Prostate gland (tissue), 2 donors: ENCODE measurements at regions not wholly inside any gene's neighbourhood (a gene's known extent, or its start where the extent isn't known, plus 50 kb on each side); places are given as distances from the start of the nearest gene placed in this dataset.

ENCODE experiments used
- DNase-seq: peaks from one replicate; pipeline ENCODE4 v3.0.0-alpha.2; 2019; ENCODE audit warnings: low spot score
- H3K27ac ChIP-seq, 2 donors: fragments of 200-600 bp; sonication (generic); 2 replicates each; pipeline ENCODE4 v1.5.1; 2017 to 2019
- H3K27me3 ChIP-seq: fragments of 200-600 bp; sonication (generic); replicated peaks from 2 replicates; pipeline ENCODE4 v1.5.1; 2019; ENCODE audit not compliant: insufficient read depth
- H3K36me3 ChIP-seq, 2 donors: fragments of 200-600 bp; sonication (generic); 1 replicate in 1 of 2; 2 replicates in 1 of 2; pipeline versions ENCODE4 v1.5.1 to v1.8.1; 2017 to 2019
- H3K4me1 ChIP-seq: fragments of 200-600 bp; sonication (generic); replicated peaks from 2 replicates; pipeline ENCODE4 v1.5.1; 2019
- H3K4me3 ChIP-seq, 2 donors: fragments of 200-600 bp; sonication (generic); 2 replicates each; pipeline ENCODE4 v1.5.1; 2017 to 2019
- H3K9me3 ChIP-seq: fragments of 200-600 bp; sonication (generic); 2 replicates; pipeline ENCODE4 v1.5.1; 2017
- CTCF ChIP-seq, 4 experiments: fragments of 200-600 bp in 2 of 4; fragments of 450-650 bp in 2 of 4; sonication (generic) in 2 of 4; IDR thresholded peaks; 1 replicate in 3 of 4; 2 replicates in 1 of 4; pipeline ENCODE4 v1.5.1; 2016 to 2019; ENCODE audit warnings: antibody characterized with exemption in 4 of 4, mild to moderate bottlenecking in 2 of 4, moderate library complexity in 2 of 4
- POLR2A ChIP-seq: fragments of 450-650 bp; IDR thresholded peaks from one replicate; pipeline ENCODE4 v1.6.1; 2016; ENCODE audit warnings: antibody characterized with exemption, mild to moderate bottlenecking
- POLR2AphosphoS5 ChIP-seq: sonication (generic); formaldehyde crosslinking; IDR thresholded peaks from one replicate; pipeline ENCODE4 v1.6.1; 2017; ENCODE audit warnings: antibody characterized with exemption
- WGBS: methylation state at CpG from one replicate; pipeline ENCODE4 v1.1.5; 2018; 5-methylcytosine and 5-hydroxymethylcytosine counted together
- intact Hi-C: fragments of 100-400 bp; cut with DNase I; formaldehyde crosslinking; loops from one replicate; pipeline ENCODE4 v1.14.2; 2022

- H3K27ac ChIP-seq = no peak overlapping the region
- WGBS = 17% methylated on average over 1 of the region's 1 CpG
- H3K4me3 ChIP-seq = no peak overlapping the region
- no peak for DNase-seq
- no peaks in the 10 kb centered on the region for H3K9me3 ChIP-seq
- H3K36me3 ChIP-seq = no peaks in the 10 kb centered on the region
- no peaks in the 10 kb centered on the region for H3K27me3 ChIP-seq
- no peaks in the 10 kb centered on the region for H3K4me1 ChIP-seq
- intact Hi-C loops = no loop called here
- TF ChIP-seq CTCF (IDR thresholded peaks at IDR 0.05) (peak in 1 of 4 experiments; percentile 7), POLR2AphosphoS5 (no peak), POLR2A (no peak)
Observed at GRCh38 chr12:73935817-73936216, 601.8 kb upstream of the ATXN7L3B start.

- no peak overlapping the region for H3K27ac ChIP-seq
- DNase-seq = no peak
- 71% methylated on average over 8 of the region's 8 CpGs for WGBS
- H3K9me3 ChIP-seq = no peaks in the 10 kb centered on the region
- no peaks in the 10 kb centered on the region for H3K27me3 ChIP-seq
- TF ChIP-seq POLR2A = no peak
- TF ChIP-seq POLR2AphosphoS5 = no peak
- TF ChIP-seq CTCF (IDR thresholded peaks at IDR 0.05) = no peak
- intact Hi-C loops = no loop called here
- no peaks in the 10 kb centered on the region for H3K4me1 ChIP-seq
- H3K36me3 ChIP-seq = no peaks in the 10 kb centered on the region
- no peak overlapping the region for H3K4me3 ChIP-seq
Observed at GRCh38 chr12:73947326-73948026, 590.2 kb upstream of the ATXN7L3B start.

GRCh38 chr12:73950507-73950906, 587.1 kb upstream of the ATXN7L3B start:
- Histone ChIP-seq H3K36me3 (no peaks in the 10 kb centered on the region), H3K4me3 (no peak overlapping the region), H3K27ac (no peak overlapping the region), H3K27me3 (no peaks in the 10 kb centered on the region), H3K4me1 (no peaks in the 10 kb centered on the region), H3K9me3 (no peaks in the 10 kb centered on the region)
- TF ChIP-seq POLR2A = no peak
- no peak for TF ChIP-seq CTCF (IDR thresholded peaks at IDR 0.05)
- no peak for TF ChIP-seq POLR2AphosphoS5
- intact Hi-C loops = no loop called here
- no peak for DNase-seq
- 20% methylated on average over 1 of the region's 1 CpG for WGBS

GRCh38 chr12:73951956-73952703, 585.5 kb upstream of the ATXN7L3B start:
- 73% methylated on average over 3 of the region's 3 CpGs for WGBS
- no peak for DNase-seq
- Histone ChIP-seq H3K9me3 (no peaks in the 10 kb centered on the region), H3K27me3 (no peaks in the 10 kb centered on the region), H3K4me3 (no peak overlapping the region), H3K36me3 (no peaks in the 10 kb centered on the region), H3K27ac (no peak overlapping the region), H3K4me1 (no peaks in the 10 kb centered on the region)
- intact Hi-C loops = no loop called here
- TF ChIP-seq POLR2A (no peak), CTCF (IDR thresholded peaks at IDR 0.05) (no peak), POLR2AphosphoS5 (no peak)

GRCh38 chr12:73964641-73965040, 573.0 kb upstream of the ATXN7L3B start:
- intact Hi-C loops = no loop called here
- no peaks in the 10 kb centered on the region for H3K27me3 ChIP-seq
- DNase-seq = no peak
- H3K27ac ChIP-seq = no peak overlapping the region
- no peaks in the 10 kb centered on the region for H3K4me1 ChIP-seq
- H3K36me3 ChIP-seq = no peaks in the 10 kb centered on the region
- no peak overlapping the region for H3K4me3 ChIP-seq
- H3K9me3 ChIP-seq = no peaks in the 10 kb centered on the region
- 41% methylated on average over 3 of the region's 3 CpGs for WGBS
- TF ChIP-seq POLR2A = no peak
- TF ChIP-seq CTCF (IDR thresholded peaks at IDR 0.05) = no peak
- TF ChIP-seq POLR2AphosphoS5 = no peak
